ENCODE measurements at regions not wholly inside any gene's neighbourhood (a gene's known extent, or its start where the extent isn't known, plus 50 kb on each side); places are given as distances from the start of the nearest gene placed in this dataset.
A peak's percentile ranks its signal among the peaks of the same experiment; 100 is the strongest.
"Not testable (repeated sequence)": the region's sequence is repeated elsewhere in the genome, so short reads cannot be mapped to it uniquely, and the experiment has no call there.

GRCh38 chr14:92223025-92223424 is 99.9 kb upstream of the SLC24A4 start:
- no peak for FAIRE-seq
- DNase-seq (ENCODE audit: extremely low spot score, insufficient read length, low read depth) = no peak

- DNase-seq (ENCODE audit: extremely low spot score, insufficient read length, low read depth) (no peak), FAIRE-seq (no peak)
Observed at GRCh38 chr14:92224358-92224954, 98.5 kb upstream of the SLC24A4 start.

GRCh38 chr14:92225731-92226130 is 97.2 kb upstream of the SLC24A4 start:
- no peak for DNase-seq (ENCODE audit: extremely low spot score, insufficient read length, low read depth)
- FAIRE-seq = no peak

GRCh38 chr14:92226166-92226565 is 96.8 kb upstream of the SLC24A4 start:
- not testable (repeated sequence) for FAIRE-seq; DNase-seq (ENCODE audit: extremely low spot score, insufficient read length, low read depth)

GRCh38 chr14:92236243-92236900 is 86.6 kb upstream of the SLC24A4 start:
- no peak for FAIRE-seq

GRCh38 chr14:92240658-92241057 is 82.3 kb upstream of the SLC24A4 start:
- FAIRE-seq (no peak), DNase-seq (ENCODE audit: extremely low spot score, insufficient read length, low read depth) (no peak)

More at GRCh38 chr14:92236243-92236900, 86.6 kb upstream of the SLC24A4 start:
- no peak for DNase-seq (ENCODE audit: extremely low spot score, insufficient read length, low read depth)

DNA sequence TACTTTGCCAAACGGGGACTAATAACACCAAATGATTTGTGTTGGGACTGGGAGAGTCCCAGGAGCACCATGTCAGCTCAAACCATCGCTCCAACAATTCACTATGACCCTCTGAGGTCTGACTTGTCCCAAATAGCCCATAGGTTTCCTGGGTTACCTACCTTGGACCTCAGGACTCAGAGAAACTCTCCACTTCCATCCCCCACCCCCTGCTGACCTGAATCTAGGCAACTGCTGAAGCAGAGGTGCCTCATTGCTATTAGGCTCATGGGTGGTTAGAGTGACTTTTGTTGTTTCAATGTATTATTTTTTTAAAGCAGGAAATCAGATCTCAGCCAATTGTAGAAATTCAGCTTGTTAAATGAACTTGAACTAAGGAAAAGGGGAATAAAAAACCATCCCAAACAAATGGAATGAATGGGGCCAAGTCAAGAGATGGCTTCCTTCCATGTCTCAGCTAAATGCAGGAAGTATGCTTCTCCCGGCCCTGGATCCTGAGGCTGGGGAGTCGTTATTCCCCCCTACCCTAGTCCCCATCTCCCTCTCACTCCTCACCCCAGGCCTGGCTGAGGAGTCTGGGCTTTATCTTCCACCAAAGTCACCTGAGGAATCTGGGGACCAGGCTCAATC is 80.9 kb upstream of the SLC24A4 start:
- no peak for FAIRE-seq
- no peak for DNase-seq (ENCODE audit: extremely low spot score, insufficient read length, low read depth)

DNA sequence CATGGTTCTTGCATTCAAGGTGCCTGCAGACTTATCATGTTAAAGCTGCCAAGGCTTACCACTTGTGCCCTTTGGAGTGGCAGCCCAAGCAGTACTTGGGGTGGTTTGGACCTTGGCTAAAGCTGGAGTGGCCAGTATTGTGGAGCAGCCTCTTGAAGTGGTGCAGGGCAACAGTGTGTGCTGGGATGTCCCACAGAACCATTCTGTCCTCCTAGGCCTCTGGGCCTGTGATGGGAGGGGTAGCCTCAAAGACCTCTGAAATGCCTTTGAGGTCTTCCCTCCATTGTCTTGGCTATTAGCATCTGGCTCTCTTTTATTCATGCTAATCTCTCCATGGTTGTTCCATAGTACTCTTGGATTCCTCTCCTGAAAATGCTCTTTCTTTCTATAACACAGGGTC is 78.2 kb upstream of the SLC24A4 start:
- FAIRE-seq = no peak
- DNase-seq (ENCODE audit: extremely low spot score, insufficient read length, low read depth) = no peak

GRCh38 chr14:92247341-92247740 is 75.6 kb upstream of the SLC24A4 start:
- FAIRE-seq (no peak), DNase-seq (ENCODE audit: extremely low spot score, insufficient read length, low read depth) (no peak)

- no peak for DNase-seq (ENCODE audit: extremely low spot score, insufficient read length, low read depth)
- no peak for FAIRE-seq
Observed at GRCh38 chr14:92247947-92248346, 75.0 kb upstream of the SLC24A4 start.

GRCh38 chr14:92248696-92249095 is 74.3 kb upstream of the SLC24A4 start:
- FAIRE-seq (no peak), DNase-seq (ENCODE audit: extremely low spot score, insufficient read length, low read depth) (no peak)

- FAIRE-seq; DNase-seq (ENCODE audit: extremely low spot score, insufficient read length, low read depth): not testable (repeated sequence)
Observed at GRCh38 chr14:92250366-92250765, 72.6 kb upstream of the SLC24A4 start.

- FAIRE-seq = no peak
- DNase-seq (ENCODE audit: extremely low spot score, insufficient read length, low read depth) = no peak
Observed at GRCh38 chr14:92252323-92252722, 70.6 kb upstream of the SLC24A4 start.

DNA sequence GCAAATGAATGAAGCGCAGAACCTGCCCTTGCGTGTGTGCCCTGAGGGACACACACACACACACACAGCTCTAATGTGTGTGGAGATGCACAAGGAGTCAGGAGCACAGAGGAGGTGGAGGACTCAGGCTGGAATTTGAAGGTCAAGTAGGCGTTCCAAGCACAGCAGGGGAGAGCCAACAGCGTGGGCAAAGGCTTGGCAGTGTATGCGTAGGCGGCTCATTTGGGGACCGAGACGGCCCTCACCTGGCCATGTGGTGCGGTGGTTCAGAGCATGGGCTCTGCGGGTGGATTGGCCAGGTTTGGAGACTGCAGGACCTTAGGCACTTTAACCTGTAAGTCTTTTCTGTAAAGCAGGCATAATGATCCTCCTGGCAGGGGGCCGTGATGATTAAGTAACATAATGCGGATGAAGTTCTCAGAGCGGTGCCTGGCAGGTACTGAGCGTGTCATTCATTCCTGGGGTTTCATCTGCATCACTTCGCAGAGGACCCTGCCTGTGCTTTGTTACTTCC is 69.5 kb upstream of the SLC24A4 start:
- FAIRE-seq = no peak
- DNase-seq (ENCODE audit: extremely low spot score, insufficient read length, low read depth) = no peak

GRCh38 chr14:92254786-92255185 is 68.2 kb upstream of the SLC24A4 start:
- FAIRE-seq (no peak), DNase-seq (ENCODE audit: extremely low spot score, insufficient read length, low read depth) (no peak)

GRCh38 chr14:92258934-92259333 is 64.0 kb upstream of the SLC24A4 start:
- DNase-seq (ENCODE audit: extremely low spot score, insufficient read length, low read depth) (no peak), FAIRE-seq (peak; percentile 81)

DNA sequence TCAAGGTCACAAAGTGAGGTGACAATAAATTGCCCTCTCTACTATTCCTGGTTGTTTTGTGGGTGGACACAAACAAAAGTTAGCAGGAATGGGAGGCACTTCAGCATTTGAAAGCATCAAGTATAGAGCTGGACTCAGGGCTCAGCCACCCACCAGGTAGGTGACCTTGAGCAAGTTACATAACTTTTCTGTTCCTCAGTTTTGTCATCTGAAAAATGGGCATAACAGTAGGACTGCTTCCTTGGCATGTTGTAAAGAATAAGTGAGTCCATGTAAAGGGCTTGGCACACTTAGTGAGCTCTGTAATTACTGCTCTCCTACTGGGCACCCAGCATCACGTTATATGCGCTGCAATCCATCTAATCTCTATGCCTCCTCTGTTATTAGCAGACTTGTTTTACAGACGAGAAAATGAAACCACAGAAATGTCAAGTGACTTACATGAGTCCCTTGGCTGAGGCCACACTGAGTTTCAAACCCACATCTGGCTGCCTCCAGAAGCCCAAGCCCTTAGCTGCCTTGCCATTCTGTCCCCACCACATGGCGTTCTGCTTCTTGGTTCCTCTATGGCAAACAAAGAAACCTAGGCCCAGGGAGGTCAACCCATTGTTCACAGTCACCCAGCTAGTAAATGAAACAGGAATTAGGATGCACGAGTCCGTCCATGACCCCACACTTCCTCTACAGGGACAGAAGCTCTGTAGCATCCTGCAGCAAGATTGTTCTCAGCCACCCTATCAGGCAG is 63.2 kb upstream of the SLC24A4 start:
- FAIRE-seq (peak; percentile 93), DNase-seq (ENCODE audit: extremely low spot score, insufficient read length, low read depth) (peak; percentile 33)

GRCh38 chr14:92263681-92264080 is 59.3 kb upstream of the SLC24A4 start:
- DNase-seq (ENCODE audit: extremely low spot score, insufficient read length, low read depth) (no peak), FAIRE-seq (no peak)

GRCh38 chr14:92264195-92264594 is 58.8 kb upstream of the SLC24A4 start:
- no peak for FAIRE-seq
- no peak for DNase-seq (ENCODE audit: extremely low spot score, insufficient read length, low read depth)

GRCh38 chr14:92266216-92266615 is 56.7 kb upstream of the SLC24A4 start:
- no peak for FAIRE-seq
- DNase-seq (ENCODE audit: extremely low spot score, insufficient read length, low read depth) = no peak

All from GM18507 (cell line).